Esophagus (tissue), 2 donors: ENCODE measurements at regions not wholly inside any gene's neighbourhood (a gene's known extent, or its start where the extent isn't known, plus 50 kb on each side); places are given as distances from the start of the nearest gene placed in this dataset.
"Not testable (repeated sequence)": the region's sequence is repeated elsewhere in the genome, so short reads cannot be mapped to it uniquely, and the experiment has no call there.

ENCODE experiments used
- H3K27ac ChIP-seq, 2 donors: one replicate each; pipeline ENCODE4 v1.5.1; 2013; ENCODE audit warnings: low read depth in 2 of 2, mild to moderate bottlenecking in 2 of 2, inconsistent platforms in 1 of 2, low read length in 1 of 2, moderate library complexity in 1 of 2
- H3K27me3 ChIP-seq, 2 donors: one replicate each; pipeline ENCODE4 v1.6.1; 2013; ENCODE audit warnings: low read length in 2 of 2, control low read depth in 1 of 2, mild to moderate bottlenecking in 1 of 2; ENCODE audit not compliant: insufficient read depth in 2 of 2, control insufficient read depth in 1 of 2
- H3K36me3 ChIP-seq, 2 donors: one replicate each; pipeline ENCODE4 v1.6.1; 2013; ENCODE audit warnings: low read length in 1 of 2; ENCODE audit not compliant: control insufficient read depth in 2 of 2, insufficient read depth in 2 of 2
- H3K4me1 ChIP-seq, 2 donors: one replicate each; pipeline ENCODE4 v1.6.1; 2013; ENCODE audit warnings: low read length in 1 of 2; ENCODE audit not compliant: control insufficient read depth in 2 of 2, insufficient read depth in 2 of 2
- H3K4me3 ChIP-seq, 2 donors: one replicate each; pipeline ENCODE4 v1.5.1; 2013; ENCODE audit warnings: low read length in 2 of 2, mild to moderate bottlenecking in 2 of 2, low read depth in 1 of 2, moderate library complexity in 1 of 2
- H3K9me3 ChIP-seq, 2 donors: one replicate each; pipeline ENCODE4 v1.6.1; 2013; ENCODE audit warnings: mild to moderate bottlenecking in 2 of 2, low read depth in 1 of 2, low read length in 1 of 2, moderate library complexity in 1 of 2; ENCODE audit not compliant: control insufficient read depth in 2 of 2, insufficient read depth in 1 of 2
- WGBS, 2 donors: extraction: QIAGEN DNeasy Blood & Tissue Kit; methylation state at CpG; one replicate each; pipeline ENCODE4 v1.1.7; 2013; 5-methylcytosine and 5-hydroxymethylcytosine counted together
- donor health status: healthy with polysubstance abuse.
- donor health status: Bipolar disorder and iron deficiency.

DNA sequence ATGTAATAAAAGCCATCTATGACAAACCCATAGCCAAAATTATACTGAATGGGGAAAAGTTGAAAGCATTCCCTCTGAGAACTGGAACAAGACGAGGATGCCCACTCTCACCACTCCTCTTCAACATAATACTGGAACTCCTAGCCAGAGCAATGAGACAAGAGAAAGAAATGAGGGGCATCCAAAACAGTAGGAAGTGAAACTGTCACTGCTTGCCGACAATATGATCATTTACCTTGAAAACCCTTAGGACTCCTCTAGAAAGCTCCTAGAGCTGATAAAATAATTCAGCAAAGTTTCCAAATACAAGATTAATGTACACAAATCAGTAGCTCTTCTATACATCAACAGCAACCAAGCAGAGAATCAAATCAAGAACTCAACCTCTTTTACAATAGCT, 241.0 kb upstream of the ZEB2 start:
- 82 to 90% methylated on average over 2 of the region's 2 CpGs for WGBS, 2 donors
- not testable (repeated sequence) for H3K4me1 ChIP-seq, H3K9me3 ChIP-seq, H3K36me3 ChIP-seq, H3K27me3 ChIP-seq, H3K27ac ChIP-seq, H3K4me3 ChIP-seq

GRCh38 chr2:144759746-144760145, 239.8 kb upstream of the ZEB2 start:
- no peaks in the 10 kb centered on the region for H3K9me3 ChIP-seq
- H3K36me3 ChIP-seq = no peaks in the 10 kb centered on the region
- H3K27ac ChIP-seq = no peak overlapping the region
- no peaks in the 10 kb centered on the region for H3K4me1 ChIP-seq
- H3K27me3 ChIP-seq = no peaks in the 10 kb centered on the region
- no peak overlapping the region for H3K4me3 ChIP-seq

DNA sequence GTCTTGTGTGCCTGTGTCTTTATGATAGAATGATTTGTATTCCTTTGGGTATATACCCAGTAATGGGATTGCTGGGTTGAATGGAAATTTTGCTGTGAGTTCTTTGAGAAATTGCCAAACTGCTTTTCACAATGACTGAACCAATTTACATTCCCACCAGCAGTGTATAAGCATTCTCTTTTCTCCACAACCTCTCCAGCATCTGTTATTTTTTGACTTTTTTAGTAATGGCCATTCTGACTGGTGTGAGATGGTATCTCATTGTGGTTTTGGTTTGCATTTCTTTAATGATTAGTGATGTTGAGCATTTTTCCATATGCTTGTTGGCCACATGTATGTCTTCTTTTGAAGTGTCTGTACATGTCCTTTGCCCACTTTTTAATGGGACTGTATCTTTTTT, 238.3 kb upstream of the ZEB2 start:
- not testable (repeated sequence) for H3K4me3 ChIP-seq, H3K27ac ChIP-seq, H3K4me1 ChIP-seq, H3K36me3 ChIP-seq, H3K27me3 ChIP-seq, H3K9me3 ChIP-seq

DNA sequence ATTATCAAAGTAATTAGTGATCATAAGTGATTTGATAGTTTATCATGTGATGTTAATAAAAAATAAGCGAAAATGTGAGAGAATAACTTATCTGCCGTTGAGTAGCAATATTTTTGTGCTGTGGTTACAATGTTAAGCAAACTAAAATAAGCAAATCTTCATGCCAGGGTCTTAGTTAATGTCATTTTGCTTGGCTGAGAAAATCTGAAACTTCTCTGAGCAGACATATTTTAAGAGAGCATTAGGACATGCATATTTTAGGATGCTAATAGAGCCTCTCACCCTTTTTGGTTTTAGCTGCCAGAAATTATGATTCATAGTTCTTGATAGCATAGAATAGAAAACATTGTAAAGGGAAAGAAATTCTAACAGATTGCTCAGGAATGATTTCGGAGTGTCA, 233.5 kb upstream of the ZEB2 start:
- Histone ChIP-seq H3K36me3 (no peaks in the 10 kb centered on the region), H3K27me3 (no peaks in the 10 kb centered on the region), H3K27ac (no peak overlapping the region), H3K4me1 (no peaks in the 10 kb centered on the region), H3K4me3 (no peak overlapping the region), H3K9me3 (no peaks in the 10 kb centered on the region)
- 68 to 73% methylated on average over 3 of the region's 3 CpGs for WGBS, 2 donors

DNA sequence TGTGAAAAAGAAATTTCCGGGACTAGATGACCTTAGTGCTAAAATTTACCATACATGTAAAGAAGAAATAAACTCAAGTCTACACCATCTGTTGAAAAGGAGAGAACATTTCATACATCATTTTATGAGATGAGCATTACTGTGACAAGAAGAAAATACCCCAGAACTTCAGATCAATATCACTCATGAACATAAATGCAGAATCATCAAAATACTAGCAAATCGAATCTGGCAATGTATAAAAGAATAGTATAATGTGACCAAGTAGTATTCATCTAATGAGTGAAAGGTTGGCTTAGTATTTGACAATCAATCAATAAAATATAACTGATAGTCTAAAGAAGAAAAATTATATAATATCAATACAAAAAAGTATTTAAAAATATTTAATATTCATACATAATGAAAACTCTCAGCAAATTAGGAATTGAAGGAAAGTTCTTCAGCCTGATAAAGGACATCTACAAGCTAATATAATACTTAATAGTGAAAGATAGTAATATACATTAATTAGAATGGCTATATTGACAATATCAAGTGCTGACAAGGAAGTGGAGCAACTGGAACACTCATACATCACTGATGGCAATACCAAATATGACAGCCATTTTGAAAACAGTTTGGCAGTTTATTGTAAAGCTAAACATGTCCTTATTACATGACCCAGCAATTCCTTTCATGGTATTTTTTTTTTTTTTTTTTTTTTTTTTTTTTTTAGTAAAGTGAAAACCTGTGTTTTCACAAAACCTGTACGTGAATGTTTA, 231.4 kb upstream of the ZEB2 start:
- Histone ChIP-seq H3K4me1 (no peaks in the 10 kb centered on the region), H3K9me3 (no peaks in the 10 kb centered on the region), H3K4me3 (no peak overlapping the region), H3K27ac (no peak overlapping the region), H3K36me3 (no peaks in the 10 kb centered on the region), H3K27me3 (no peaks in the 10 kb centered on the region)
- 86 to 93% methylated on average over 3 of the region's 3 CpGs for WGBS, 2 donors

DNA sequence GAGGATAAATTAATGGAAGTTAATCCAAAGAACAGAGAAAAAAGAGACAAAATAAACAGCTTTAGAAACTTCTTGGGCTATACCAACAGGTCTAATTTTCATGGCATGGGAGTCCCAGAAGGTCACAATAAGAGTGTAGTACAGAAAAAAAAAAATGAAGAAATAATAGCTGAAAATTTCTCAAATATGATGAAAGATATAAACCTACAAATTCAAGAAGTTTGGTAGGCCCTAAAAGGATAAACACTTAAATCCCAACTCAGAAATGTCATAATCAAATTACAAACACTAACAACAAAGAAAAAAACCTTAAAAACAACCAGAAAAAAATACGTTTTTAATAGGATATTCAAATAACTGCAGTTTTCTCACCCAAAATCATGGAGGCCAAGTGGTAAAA, 229.3 kb upstream of the ZEB2 start:
- Histone ChIP-seq H3K9me3 (no peaks in the 10 kb centered on the region), H3K4me1 (no peaks in the 10 kb centered on the region), H3K27me3 (no peaks in the 10 kb centered on the region), H3K36me3 (no peaks in the 10 kb centered on the region), H3K27ac (no peak overlapping the region), H3K4me3 (no peak overlapping the region)
- 65 to 68% methylated on average over 1 of the region's 1 CpG for WGBS, 2 donors

GRCh38 chr2:144748443-144748842, 228.5 kb upstream of the ZEB2 start:
- Histone ChIP-seq H3K4me3 (no peak overlapping the region), H3K27me3 (no peaks in the 10 kb centered on the region), H3K4me1 (no peaks in the 10 kb centered on the region), H3K36me3 (no peaks in the 10 kb centered on the region), H3K27ac (no peak overlapping the region), H3K9me3 (no peaks in the 10 kb centered on the region)
- 76 to 83% methylated on average over 5 of the region's 5 CpGs for WGBS, 2 donors

DNA sequence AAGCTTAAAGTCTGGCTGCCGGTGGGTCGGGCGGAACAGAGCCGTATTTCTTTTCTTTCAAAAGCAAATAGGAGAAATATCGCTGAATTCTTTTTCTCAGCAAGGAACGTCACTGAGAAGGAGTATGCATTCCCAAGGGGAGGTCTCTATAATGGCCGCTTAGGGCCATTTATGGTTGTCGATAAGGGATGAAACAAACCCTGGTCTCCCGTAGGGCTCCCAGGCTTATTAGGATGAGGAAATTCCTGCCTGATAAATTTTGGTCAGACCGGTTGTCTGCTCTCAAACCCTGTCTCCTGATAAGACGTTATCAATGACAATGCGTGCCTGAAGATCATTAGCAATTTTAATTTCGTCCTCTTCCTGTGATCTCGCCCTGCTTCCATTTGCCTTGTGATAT, 227.7 kb upstream of the ZEB2 start:
- H3K4me1 ChIP-seq = no peaks in the 10 kb centered on the region
- WGBS, 2 donors = 86 to 90% methylated on average over 14 of the region's 14 CpGs

GRCh38 chr2:144745424-144745823, 225.5 kb upstream of the ZEB2 start:
- H3K9me3 ChIP-seq = no peaks in the 10 kb centered on the region
- H3K36me3 ChIP-seq = no peaks in the 10 kb centered on the region
- H3K4me3 ChIP-seq = no peak overlapping the region
- H3K27me3 ChIP-seq = no peaks in the 10 kb centered on the region
- no peaks in the 10 kb centered on the region for H3K4me1 ChIP-seq
- 86 to 87% methylated on average over 6 of the region's 6 CpGs for WGBS, 2 donors
- H3K27ac ChIP-seq = no peak overlapping the region

More for the DNA sequence above, 227.7 kb upstream of the ZEB2 start:
- no peaks in the 10 kb centered on the region for H3K27me3 ChIP-seq
- no peak overlapping the region for H3K4me3 ChIP-seq
- H3K36me3 ChIP-seq = no peaks in the 10 kb centered on the region
- H3K27ac ChIP-seq = no peak overlapping the region
- no peaks in the 10 kb centered on the region for H3K9me3 ChIP-seq

- H3K4me3 ChIP-seq = no peak overlapping the region
- H3K27ac ChIP-seq = no peak overlapping the region
- H3K9me3 ChIP-seq = no peaks in the 10 kb centered on the region
- H3K4me1 ChIP-seq = no peaks in the 10 kb centered on the region
- no peaks in the 10 kb centered on the region for H3K36me3 ChIP-seq
- H3K27me3 ChIP-seq = no peaks in the 10 kb centered on the region
Observed at GRCh38 chr2:144738749-144739148, 218.8 kb upstream of the ZEB2 start.
